IMR-90 (cell line): ENCODE measurements at regions not wholly inside any gene's neighbourhood (a gene's known extent, or its start where the extent isn't known, plus 50 kb on each side); places are given as distances from the start of the nearest gene placed in this dataset.
"Not testable (repeated sequence)": the region's sequence is repeated elsewhere in the genome, so short reads cannot be mapped to it uniquely, and the experiment has no call there.

Experiments
- ATAC-seq: fragments of 200-7000 bp; cut with Tn5 transposase; 2 replicates; pipeline ENCODE4 v1.9.1; 2020; ENCODE audit warnings: low read depth, mild to moderate bottlenecking, moderate library complexity
- BruUV-seq: library from RNA; stranded (reverse); fragments of 400-500 nt; replicated peaks from 2 replicates; lab custom pipeline; 2021; lab: Mats Ljungman, UMichigan
- CTCF ChIA-PET: fragments of 300-600 bp; formaldehyde crosslinking; extraction: SDS; loops from one replicate; lab custom pipeline; 2021; ENCODE audit warnings: antibody characterized with exemption; lab: Yijun Ruan, JAX
- POLR2A ChIA-PET: fragments of 300-600 bp; sonication (Branson Sonifier 250); formaldehyde crosslinking; loops from one replicate; lab custom pipeline; 2022; ENCODE audit warnings: antibody characterized with exemption; ENCODE audit not compliant: unreplicated experiment; lab: Charles Lee
- DNase-seq: peaks from one replicate; pipeline ENCODE4 v3.0.0; 2013
- H2AFZ ChIP-seq: replicated peaks from 2 replicates; pipeline ENCODE3; 2013; ENCODE audit warnings: low read length, mild to moderate bottlenecking; ENCODE audit not compliant: poor library complexity
- H2AK5ac ChIP-seq: 2 replicates; pipeline ENCODE4 v1.6.1; 2013; ENCODE audit warnings: low read depth, low read length, inconsistent platforms
- H2AK9ac ChIP-seq: replicated peaks from 2 replicates; pipeline ENCODE3; 2013; ENCODE audit warnings: mild to moderate bottlenecking, low read depth, low read length, moderate library complexity; ENCODE audit not compliant: poor library complexity
- H2BK120ac ChIP-seq: 2 replicates; pipeline ENCODE4 v1.6.1; 2013; ENCODE audit warnings: low read depth, low read length, inconsistent platforms
- H2BK15ac ChIP-seq: 3 replicates; pipeline ENCODE4 v1.6.1; 2013; ENCODE audit warnings: low read depth, low read length, inconsistent platforms
- H2BK20ac ChIP-seq: 2 replicates; pipeline ENCODE4 v1.6.1; 2013; ENCODE audit warnings: low read depth, mild to moderate bottlenecking, inconsistent platforms, low read length, moderate library complexity
- H2BK5ac ChIP-seq: 2 replicates; pipeline ENCODE4 v1.6.1; 2013; ENCODE audit warnings: mild to moderate bottlenecking, low read depth, low read length, inconsistent platforms; ENCODE audit not compliant: poor library complexity, severe bottlenecking
- H3K14ac ChIP-seq: replicated peaks from 2 replicates; pipeline ENCODE4 v1.6.1; 2013; ENCODE audit warnings: low read depth, low read length, inconsistent platforms
- H3K18ac ChIP-seq: 2 replicates; pipeline ENCODE4 v1.6.1; 2013; ENCODE audit warnings: low read depth, low read length, control low read depth
- H3K23ac ChIP-seq: 2 replicates; pipeline ENCODE4 v1.6.1; 2013; ENCODE audit warnings: low read depth, low read length, inconsistent platforms
- H3K27ac ChIP-seq: 2 replicates; pipeline ENCODE4 v1.5.1; 2013; ENCODE audit warnings: mild to moderate bottlenecking, control low read depth, low read length; ENCODE audit not compliant: insufficient read depth
- H3K27me3 ChIP-seq: 2 replicates; pipeline ENCODE4 v1.6.1; 2013; ENCODE audit warnings: low read length; ENCODE audit not compliant: control insufficient read depth, insufficient read depth
- H3K36me3 ChIP-seq: 2 replicates; pipeline ENCODE4 v1.6.1; 2013; ENCODE audit warnings: low read length, mixed read lengths; ENCODE audit not compliant: control insufficient read depth, insufficient read depth
- H3K4ac ChIP-seq: 2 replicates; pipeline ENCODE4 v1.6.1; 2013; ENCODE audit warnings: low read depth, low read length, inconsistent platforms
- H3K4me1 ChIP-seq: 2 replicates; pipeline ENCODE4 v1.6.1; 2013; ENCODE audit warnings: low read length, mixed read lengths; ENCODE audit not compliant: control insufficient read depth, insufficient read depth
- H3K4me2 ChIP-seq: 2 replicates; pipeline ENCODE4 v1.6.1; 2013; ENCODE audit warnings: low read depth, mild to moderate bottlenecking, control low read depth, low read length, moderate library complexity
- H3K4me3 ChIP-seq: 2 replicates; pipeline ENCODE4 v1.5.1; 2013; ENCODE audit warnings: low read depth, mild to moderate bottlenecking, control low read depth, low read length, moderate library complexity; ENCODE audit not compliant: insufficient read depth
- H3K56ac ChIP-seq: 2 replicates; pipeline ENCODE4 v1.6.1; 2013; ENCODE audit warnings: low read length, inconsistent platforms; ENCODE audit not compliant: insufficient read depth; ENCODE audit errors: extremely low read depth
- H3K79me1 ChIP-seq, 2 experiments: 2 replicates each; pipeline ENCODE4 v1.6.1; 2013; ENCODE audit warnings: low read length in 2 of 2, inconsistent platforms in 1 of 2, low read depth in 1 of 2
- H3K9ac ChIP-seq: 2 replicates; pipeline ENCODE4 v1.6.1; 2013; ENCODE audit warnings: low read depth, low read length, control low read depth
- H3K9me1 ChIP-seq: 2 replicates; pipeline ENCODE4 v1.6.1; 2013; ENCODE audit warnings: low read length, inconsistent platforms; ENCODE audit not compliant: insufficient read depth
- H3K9me3 ChIP-seq: 2 replicates; pipeline ENCODE4 v1.6.1; 2013; ENCODE audit warnings: low read length; ENCODE audit not compliant: control insufficient read depth, insufficient read depth
- H4K20me1 ChIP-seq: 2 replicates; pipeline ENCODE4 v1.6.1; 2013; ENCODE audit warnings: low read length, inconsistent platforms; ENCODE audit not compliant: insufficient read depth
- H4K5ac ChIP-seq: 2 replicates; pipeline ENCODE4 v1.6.1; 2013; ENCODE audit warnings: mild to moderate bottlenecking, low read depth, low read length, control low read depth
- H4K8ac ChIP-seq, 2 experiments: 2 replicates each; pipeline ENCODE4 v1.6.1; 2013; ENCODE audit warnings: low read depth in 2 of 2, low read length in 2 of 2, control low read depth in 1 of 2, inconsistent platforms in 1 of 2
- H4K91ac ChIP-seq: 2 replicates; pipeline ENCODE4 v1.6.1; 2013; ENCODE audit warnings: low read depth, low read length, inconsistent platforms; ENCODE audit not compliant: insufficient read depth
- WGBS, 2 experiments: methylation state at CpG; one replicate each; pipeline versions ENCODE4 v1.1.5 to v1.1.7; 2013; ENCODE audit warnings: missing lambda C conversion rate in 2 of 2; ENCODE audit not compliant: insufficient read length in 1 of 2; ENCODE audit errors: extremely low coverage in 2 of 2; 5-methylcytosine and 5-hydroxymethylcytosine counted together
- dilution Hi-C: fragments of 300-500 bp; cut with HindIII; formaldehyde crosslinking; loops from one replicate; pipeline ENCODE4 v1.14.3; 2018; ENCODE audit warnings: low sequenced_read_pairs; ENCODE audit not compliant: unreplicated experiment
- in situ Hi-C: fragments of 300-500 bp; cut with MboI; formaldehyde crosslinking; loops from 3 replicates; pipeline ENCODE4 v1.14.3; 2019; ENCODE audit warnings: low sequenced_read_pairs, inconsistent platforms, mixed read lengths
- intact Hi-C: fragments of 100-400 bp; cut with micrococcal nuclease; formaldehyde crosslinking; loops from 2 replicates; pipeline ENCODE4 v1.10.0; 2022

- Histone ChIP-seq H2AK5ac (peak overlapping the region; percentile 46; the same call in 1 of the 2 replicates), H3K4ac (0 out of 2 replicates have a peak overlapping the region, but pooled peaks have one; percentile 18), H3K79me1 (peaks cover 0 to 10% of the 10 kb centered on the region in 2 experiments; a peak in 1 of 4 replicates), H4K91ac (0 out of 2 replicates have a peak overlapping the region, but pooled peaks have one; percentile 38), H2BK20ac (peak overlapping the region; percentile 59; the same call in 1 of the 2 replicates), H3K4me1 (peaks cover 11% of the 10 kb centered on the region)
- WGBS, 2 experiments: no CpG with 5 or more reads among the region's 16 CpGs
- H2BK5ac ChIP-seq, H4K20me1 ChIP-seq, DNase-seq, BruUV-seq, H3K56ac ChIP-seq, POLR2A ChIA-PET, H4K5ac ChIP-seq, H3K14ac ChIP-seq, H3K27ac ChIP-seq, ATAC-seq, H3K9me3 ChIP-seq, H3K36me3 ChIP-seq, H2AFZ ChIP-seq, H2BK15ac ChIP-seq, H4K8ac ChIP-seq, H2AK9ac ChIP-seq, H3K27me3 ChIP-seq, in situ Hi-C loops, H3K4me2 ChIP-seq, H3K23ac ChIP-seq, dilution Hi-C loops, H3K9ac ChIP-seq, H3K4me3 ChIP-seq, H3K9me1 ChIP-seq, H2BK120ac ChIP-seq, H3K18ac ChIP-seq, intact Hi-C loops: not testable (repeated sequence)
- CTCF ChIA-PET: interaction anchor here (0.6 to 1.4 kb wide), 3 partner anchors 11 to 239 kb away, joined by 3 read pairs; no protein-coding TSS in a partner anchor
These were observed 56.3 kb upstream of the TIAM2 start for GRCh38 chr6:154938727-154939285.
